ENCODE measurements at regions not wholly inside any gene's neighbourhood (a gene's known extent, or its start where the extent isn't known, plus 50 kb on each side); places are given as distances from the start of the nearest gene placed in this dataset.

DNA sequence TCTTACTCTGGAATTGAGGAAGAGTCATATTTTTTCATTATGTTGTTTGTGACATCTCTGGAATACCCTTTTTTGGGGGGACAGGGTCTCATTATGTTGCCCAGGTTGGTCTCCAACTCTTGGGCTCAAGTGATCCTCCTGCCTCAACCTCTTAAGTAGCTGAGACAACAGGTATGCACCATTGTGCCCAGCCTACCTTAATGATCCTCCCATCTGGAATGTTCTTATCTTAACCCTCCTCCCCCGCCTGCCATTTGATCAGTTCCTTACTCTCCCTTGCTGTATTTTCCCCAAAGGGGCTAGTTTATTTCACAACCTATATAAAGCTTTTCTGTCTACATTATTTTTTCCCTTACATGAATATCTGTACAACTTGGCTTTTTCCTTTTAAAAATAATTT, 594.7 kb downstream of the METTL15 start:
- no peak for DNase-seq

DNA sequence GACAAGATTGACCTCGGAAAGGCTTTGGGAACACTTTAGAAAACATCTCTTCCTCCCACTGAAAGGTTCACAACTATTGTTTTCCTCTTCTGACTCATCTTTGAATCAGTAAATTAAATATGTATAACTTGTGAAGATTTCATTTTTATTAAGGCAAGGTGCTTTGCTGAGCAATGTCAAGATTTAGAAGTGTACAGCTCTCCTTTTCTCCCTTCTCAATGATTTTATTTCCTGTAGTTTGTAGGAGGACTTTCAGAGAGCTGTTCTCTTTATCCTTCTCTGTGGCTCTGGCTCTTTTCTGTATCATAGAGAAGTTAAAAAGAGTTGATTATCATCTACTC, 594.2 kb downstream of the METTL15 start:
- no peak for DNase-seq

DNA sequence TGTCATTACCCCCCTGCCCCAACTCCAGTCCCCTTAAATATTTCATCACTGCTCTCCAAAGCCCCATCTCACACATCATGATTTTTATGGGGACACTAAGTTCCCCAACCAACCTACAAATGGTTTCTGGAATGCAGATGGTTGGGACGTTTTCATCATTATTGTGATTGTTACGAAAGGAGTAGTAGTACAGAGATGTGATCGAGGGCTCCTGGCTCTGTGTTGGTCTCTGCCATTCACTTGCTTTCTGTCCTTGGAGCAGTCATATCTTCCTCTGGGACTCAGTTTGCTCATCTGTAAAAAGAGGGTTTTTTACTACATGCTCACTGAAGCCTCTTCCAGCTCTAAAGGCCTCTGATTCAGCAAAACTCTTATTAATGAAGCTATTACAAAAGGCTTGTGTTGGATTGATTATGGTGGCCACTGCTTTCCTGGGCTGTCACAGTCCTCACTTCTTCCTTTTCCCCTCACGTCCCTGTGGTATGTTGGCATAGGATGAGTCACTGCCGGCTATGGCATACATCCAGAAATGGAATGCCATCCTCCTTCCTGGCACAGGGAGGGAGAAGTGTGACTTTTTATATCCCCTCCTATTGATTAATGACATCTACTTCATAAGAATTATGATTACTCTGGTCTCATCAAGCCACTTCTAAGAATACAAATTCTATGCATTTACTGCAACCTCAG, 593.7 kb downstream of the METTL15 start:
- DNase-seq = no peak

DNA sequence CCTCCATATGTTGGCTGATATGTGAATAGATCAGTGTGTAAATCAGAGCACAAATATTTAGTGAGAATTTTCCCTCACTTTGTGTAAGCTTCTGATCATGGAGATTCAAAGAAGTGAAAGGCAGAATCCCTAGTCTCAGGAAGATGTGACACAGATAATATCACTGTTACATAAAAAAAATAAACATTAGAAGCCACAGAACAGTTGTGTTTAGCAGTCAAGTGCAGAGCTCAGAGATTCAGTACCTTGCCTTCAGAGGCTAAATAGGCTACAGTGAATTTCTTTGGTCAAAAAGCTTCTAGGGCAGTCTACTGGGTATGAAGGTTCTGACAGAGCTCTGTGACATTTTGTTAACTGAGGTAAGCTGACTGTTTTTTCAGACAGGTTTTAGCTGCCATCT, 591.5 kb downstream of the METTL15 start:
- no peak for DNase-seq

DNA sequence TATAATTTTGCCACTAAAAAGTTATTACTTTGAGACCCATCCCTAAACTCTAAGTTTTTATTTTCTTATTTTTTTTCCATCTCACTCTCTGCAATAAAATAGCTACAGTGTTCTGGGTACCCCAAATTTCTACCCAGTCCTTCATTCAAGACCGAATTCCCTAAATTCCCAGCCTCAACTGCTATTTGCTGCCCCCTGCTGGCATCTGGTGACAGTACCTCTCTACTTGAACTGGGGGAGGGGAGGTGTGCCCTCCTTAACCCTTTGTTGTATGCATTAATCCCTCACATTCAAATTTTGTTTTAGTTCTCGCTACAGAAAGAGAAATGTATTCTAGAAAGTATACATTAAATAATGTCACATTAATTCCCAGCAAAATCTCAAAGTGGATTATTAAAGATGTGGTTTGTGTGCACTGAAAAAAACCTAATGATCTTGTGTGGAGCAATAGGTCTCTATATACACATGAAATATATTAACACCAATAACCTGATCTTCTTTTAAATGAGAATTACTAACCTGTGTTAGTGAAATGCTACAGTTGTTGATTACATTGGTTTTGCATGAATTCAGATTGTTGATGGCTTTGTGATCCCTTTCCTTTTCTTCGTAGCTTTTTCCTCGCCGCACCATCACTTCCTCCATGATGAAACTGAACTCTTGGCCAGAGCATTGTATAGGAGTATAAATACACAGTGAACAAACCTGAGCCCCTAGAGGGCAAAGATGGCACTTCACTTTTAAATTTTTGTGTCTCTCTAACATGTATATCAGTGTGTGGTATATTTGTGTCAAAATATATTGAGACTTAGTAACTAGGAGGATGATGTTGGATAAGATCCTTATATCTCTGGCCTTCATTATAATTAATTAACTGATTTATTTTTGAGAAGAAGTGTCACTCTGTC, 590.0 kb downstream of the METTL15 start:
- DNase-seq = peak; percentile 65

DNA sequence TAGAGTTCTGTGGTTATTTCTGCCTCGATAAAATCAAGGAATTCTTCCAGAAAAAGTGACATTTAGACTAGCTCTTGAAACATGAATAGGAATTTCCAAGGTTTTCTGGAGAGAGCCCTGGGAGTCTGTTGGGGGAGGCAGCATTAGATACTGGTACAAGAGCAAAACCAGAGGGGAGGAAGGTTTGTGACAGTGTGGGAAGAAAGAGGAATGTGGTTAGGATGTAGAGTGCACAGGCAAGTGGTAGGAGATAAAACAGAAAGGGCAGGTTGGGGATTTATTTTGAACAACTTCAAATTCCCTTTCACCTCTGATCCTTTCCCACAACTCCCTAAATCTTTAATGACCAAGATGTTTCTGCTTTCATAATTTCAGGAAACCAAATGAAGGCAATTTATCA, 588.4 kb downstream of the METTL15 start:
- DNase-seq = no peak

DNA sequence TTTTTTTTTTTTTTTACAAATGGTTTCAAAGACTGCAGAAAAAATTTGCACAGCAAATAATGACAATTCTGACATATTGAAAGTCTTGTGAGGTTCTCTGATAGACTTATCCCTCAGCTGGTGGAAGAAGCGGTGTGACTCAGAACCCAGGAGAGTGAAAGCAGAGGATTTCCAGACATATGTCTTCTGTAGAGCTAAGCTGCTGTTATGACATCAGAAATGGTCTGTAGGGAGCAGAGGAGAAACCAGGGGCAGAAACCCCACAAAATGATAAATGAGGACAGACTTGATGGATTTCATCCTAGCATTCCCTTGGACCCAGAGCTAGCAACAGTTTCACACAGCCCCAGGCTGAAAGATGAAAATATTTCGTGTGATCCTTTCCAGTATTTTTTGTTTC, 582.6 kb downstream of the METTL15 start:
- no peak for DNase-seq

DNA sequence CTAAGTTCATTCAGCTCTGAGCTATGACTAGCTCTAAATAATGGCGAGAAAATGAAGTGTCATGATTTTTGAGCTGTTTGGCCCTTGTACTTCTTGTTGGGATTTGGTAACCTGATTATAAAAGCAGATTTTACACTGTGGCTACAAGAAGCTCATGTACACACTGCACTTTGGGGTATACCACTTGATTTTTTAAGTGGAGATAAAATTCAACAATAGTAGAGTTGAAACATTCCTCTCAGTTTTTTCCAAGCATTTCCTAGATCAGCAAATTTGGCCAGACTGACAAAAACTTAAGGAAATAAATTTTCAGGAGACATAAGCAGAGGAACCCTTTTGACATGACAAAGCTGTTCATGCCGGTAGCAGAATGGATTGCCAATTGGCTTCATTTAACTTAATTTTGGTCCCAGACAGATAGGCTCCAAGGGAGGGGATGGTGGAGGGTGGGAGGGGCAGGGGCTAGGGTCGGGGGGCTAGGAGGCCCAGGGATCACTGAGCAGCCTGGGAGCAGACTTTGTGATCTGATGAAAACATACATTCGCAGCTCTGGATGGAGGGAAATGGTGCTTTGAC, 575.9 kb downstream of the METTL15 start:
- DNase-seq = no peak

DNA sequence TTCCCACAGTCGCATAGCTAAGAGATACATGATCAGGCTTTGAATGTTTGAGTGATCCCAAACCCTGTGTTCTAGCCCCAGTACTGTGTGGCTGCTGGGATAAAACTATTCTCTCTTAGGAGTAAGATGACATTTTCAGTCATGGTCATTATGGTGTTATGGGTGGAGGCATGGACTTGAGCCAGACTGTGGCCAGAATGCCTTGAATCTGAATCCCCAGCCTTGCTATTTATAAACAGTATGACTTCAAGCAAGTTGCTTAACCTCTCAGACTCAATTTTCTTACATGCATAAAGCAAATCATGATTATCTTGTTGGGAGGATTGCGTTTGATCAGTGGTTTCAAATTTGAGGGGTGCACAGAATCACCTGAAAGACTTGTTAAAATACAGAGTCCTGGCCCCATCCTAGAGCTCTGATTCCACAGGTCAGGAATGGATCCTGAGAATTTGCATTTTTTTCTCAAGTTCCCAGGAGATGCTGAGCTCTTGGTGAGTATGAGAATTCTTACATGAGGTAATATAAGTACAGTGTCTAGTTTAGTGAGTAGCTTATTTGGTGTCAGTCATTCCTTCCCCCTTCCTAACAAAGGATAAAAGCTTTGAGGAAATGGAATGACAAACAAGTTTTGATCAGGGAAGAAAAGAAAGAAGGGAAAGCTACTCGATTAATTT, 571.7 kb downstream of the METTL15 start:
- no peak for DNase-seq

DNA sequence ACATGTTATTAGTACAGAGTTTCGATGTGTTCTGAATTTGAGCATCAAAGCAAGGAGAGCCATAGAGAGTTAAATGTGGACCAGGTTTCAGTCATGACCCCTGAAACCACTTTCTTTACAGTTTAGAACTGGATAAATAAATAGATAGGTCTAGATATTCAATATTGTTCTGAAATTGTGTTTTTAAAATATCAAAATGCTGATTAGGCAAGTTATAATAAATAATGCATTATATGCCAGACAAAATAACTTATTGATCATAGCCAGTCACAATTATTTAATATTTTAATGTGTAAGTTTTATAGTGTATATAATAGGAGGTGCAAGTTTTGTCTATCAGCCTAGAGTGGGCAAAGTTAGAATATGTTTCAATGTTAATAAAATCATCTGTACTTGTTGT, 569.5 kb downstream of the METTL15 start:
- no peak for DNase-seq

DNA sequence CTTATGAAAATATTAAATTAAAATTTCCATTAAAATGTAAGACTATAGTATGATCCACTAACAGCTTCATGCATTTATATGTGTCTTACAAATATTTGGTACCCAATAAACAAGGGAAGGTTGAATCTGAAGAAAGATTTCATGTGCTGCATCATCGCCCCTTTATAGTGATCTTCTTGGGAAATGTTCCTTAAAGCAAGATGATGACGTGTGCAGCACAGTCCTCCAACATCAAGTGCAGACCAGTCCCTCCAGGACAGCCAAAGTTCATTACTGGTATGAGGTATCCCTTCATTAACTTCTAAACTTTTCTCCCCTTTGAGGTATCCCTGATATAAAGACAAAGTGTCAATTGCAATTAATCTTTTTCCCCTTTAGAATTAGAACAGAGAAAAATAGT, 567.0 kb downstream of the METTL15 start:
- no peak for DNase-seq

DNA sequence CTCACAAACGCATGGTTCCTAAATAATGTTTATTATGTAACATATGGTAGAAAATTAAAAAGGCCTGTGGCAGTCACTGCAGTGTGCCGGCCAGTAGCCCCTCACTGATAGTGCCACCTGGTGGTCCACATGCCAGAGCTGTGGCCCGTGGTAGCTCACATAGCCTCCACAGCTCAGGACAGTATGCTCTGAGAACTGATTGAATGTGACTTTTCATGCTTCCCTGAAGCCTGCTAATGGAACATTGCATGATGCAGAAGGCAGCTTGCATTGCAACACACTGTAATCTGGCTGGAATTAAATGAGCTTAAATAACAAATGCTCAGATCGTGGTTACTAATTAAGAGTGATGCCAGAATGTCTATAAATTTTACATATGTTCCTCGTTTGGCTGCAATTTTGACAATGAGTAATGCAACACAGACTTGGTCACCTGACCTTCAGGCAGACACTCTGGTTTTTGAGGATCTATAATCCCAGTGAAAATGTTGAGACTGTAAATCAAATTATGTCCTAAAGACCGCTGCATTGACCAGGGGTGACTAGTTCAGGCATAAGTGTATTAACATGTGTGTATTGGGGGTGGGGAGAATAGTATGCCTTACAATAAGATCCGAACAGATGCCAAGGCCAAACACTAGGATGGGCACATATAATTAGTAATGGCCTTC, 566.4 kb downstream of the METTL15 start:
- peak; percentile 23 for DNase-seq

DNA sequence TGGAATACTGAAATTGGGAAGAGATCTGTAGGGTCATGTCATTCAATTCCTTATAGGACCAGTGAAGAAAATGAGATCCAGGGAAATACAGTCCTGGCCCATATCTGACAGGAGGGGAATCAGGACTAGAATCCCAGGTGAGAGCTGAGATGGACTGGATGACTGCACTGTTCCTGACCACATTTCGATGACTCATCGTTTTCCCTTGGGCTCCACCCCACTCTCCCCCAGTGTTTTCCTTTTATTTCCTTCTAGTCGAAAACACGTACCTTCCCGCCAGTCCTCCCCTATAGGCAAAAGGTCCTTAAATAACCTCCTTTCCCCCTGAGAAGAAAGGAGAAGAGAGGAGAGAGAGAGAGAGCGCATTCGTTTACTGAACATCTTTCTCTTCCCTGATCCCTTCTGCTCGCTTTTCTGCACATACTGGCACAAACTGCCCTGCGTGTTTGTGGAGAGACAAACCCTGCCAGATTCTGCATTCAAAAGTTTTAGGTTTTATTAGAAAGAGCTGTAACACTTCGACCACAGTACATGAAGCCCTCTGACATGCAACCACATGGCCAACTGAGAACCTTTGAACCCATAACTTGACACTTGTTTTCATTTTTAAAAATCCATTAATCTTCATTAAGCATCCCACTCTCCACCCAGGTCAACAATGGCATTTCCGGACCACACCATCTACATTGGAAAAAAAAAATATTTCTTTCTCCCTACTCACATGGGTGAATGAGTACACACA, 565.7 kb downstream of the METTL15 start:
- DNase-seq = no peak

DNA sequence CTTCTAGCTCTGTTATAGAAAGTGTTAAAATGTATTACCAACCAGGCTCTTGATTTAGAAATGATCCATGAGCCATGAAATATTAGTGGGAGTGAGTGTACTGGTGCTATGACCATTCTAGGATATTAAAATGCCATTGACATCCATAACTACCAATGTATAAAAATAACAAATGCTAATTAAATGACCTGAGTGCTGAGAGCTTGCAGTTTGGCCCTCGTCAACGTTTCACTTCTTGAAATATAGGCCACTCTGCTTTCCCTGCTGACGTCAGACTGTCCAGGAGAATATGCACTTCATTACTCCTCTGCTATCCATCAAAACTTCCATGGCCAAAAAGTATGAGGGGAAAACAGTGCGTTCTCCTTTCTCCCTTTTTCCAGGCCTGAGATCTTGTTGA, 563.1 kb downstream of the METTL15 start:
- no peak for DNase-seq

DNA sequence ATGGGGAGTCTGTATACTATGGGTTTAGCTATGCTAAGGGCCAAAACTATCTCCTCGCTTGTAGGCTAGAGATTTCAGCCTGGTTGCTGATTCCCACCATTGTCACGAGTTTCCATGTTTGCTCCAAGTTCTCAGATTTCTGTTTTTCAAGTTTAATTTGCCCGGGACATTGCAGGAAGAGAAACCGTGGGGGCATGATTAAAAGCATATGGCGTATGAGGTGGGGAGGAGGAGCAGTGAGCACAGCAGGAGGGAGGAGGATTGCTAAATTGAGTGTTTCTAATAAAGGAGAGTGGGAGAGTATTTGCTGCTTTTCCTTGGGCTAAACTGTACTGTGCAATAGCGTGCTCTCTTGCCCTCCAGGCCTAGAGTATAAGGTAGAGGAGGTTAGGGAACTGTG, 558.4 kb downstream of the METTL15 start:
- no peak for DNase-seq

DNA sequence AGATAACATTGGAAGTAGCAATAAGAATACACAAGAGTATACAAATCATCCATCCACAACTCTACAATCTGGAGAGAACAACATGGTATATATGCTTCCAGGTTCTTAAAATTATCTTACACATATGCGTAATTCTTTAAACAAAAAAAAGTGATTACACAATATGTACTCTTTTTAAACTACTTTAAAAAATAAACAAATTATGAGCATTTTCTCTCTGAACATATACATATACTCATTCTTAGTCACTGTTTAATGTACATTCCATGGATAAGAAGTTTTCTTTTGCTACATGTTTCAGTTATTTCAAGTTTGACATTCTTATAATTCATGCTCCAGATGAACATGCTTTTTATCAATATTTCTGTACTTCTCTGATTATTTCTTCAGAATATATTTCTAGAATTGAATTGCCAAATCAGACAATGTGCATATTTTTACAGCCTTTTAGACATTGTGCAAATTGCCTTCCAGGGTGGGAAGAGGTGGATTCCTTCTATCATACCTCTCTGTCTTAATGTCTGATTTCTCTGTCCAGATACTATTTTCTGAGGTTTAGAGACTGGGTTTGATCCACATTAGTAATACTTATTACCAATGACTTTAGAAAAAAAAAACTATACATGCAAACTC, 551.6 kb downstream of the METTL15 start:
- DNase-seq = no peak

DNA sequence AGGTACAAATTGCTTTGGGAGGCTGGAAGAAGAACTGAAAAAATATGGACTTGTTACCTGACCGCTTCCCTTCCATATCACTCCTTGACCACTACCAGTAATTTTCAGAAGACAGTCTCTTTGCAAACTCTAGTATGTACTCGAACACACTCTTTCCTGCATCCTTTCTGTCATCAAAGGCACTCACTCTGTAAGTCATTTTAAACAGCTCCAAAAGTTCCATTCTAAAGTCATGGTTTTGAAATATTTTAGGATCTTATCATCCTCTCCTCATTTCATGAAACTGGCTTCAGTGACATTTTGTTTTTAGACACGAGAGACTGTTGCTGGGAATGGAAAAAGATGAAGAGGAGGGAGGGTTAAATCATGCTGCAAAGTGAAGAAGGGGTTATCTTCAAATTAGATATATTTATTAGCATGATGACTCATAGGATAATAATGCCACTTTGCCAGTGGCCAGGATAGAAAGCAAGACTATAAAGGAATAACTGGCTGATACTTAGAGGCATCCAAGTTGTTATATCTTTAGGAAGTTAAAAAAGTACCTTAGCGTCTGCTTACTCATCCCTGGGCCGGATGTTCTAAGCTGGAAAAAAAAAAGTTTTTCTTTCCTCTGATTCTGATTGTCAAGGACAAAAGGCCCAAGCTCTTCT, 549.3 kb downstream of the METTL15 start:
- no peak for DNase-seq

DNA sequence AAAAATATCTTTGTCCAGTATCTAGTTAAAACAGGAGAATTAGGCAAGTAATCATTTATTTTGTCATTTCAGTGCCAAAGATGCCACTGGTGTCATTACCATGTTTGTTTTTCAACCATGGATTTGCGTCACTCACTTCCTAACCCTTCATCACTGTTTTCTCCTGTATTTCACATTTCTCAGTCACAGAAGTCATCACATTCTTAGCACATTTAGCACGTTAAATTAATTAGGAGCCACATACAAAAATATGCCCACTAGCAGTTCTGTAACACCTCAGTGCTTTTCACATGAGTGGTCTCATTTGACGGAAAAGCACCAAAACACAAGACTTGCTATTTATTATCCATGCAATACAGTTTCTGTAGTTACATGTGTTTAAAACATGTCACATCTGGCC, 546.0 kb downstream of the METTL15 start:
- no peak for DNase-seq

DNA sequence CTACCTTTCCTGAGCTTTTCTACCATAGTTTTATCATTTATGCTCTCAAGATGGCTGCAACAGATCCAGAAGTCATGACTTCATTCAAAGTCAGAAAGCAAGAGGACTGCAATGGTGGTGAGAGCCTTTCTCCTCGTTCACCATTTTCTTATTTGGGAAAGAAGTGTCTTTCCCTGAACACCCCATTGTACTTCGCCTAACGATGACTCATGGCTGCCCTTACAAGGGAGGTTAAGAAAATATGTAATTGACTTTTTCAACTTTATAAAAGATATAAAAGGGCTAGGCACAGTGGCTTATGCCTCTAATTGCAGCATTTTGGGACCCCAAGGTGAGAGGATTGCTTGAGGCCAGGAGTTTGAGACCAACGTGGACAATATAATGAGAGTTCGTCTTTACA, 541.7 kb downstream of the METTL15 start:
- DNase-seq = no peak

DNA sequence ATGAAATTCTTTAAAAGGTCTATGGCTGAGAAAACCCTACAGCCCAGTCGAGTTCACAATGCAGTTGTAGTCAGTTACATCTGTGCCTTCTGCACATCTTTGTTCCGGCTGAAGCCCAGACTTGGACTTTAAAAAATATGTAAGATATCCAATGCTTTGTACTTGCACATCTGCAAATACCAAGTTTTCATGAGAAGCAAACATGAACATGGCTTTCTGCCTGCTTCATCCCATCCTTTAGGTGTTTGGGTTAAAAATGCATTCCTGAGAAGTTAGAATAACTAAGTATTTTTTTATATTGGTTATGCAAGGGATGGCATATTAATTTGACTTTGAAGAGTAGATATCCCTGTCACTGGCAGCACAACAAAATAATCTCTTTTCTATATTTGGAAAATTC, 528.4 kb downstream of the METTL15 start:
- DNase-seq = no peak

DNA sequence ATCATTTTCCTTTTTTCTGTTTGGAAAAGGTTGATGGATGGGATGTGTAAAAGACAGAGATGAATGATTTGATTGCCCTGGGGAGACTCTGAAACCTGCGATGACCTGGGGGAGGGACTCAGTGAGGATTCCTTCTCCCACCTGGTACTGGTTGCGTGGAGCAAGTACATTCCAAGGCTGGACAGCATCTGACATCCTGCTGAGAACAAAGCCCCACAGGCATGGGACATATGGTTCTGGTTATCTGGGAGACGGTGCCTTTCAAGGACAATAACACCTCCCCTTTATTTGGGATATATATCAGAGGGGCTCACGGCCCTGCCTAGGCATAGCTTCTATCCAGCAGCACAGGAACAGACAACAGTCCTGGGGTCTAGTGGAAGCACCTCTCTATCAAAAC, 527.8 kb downstream of the METTL15 start:
- DNase-seq = no peak

Measured in hematopoietic multipotent progenitor cell treated with erythropoietin and hydrocortisone succinate and interleukin-3 and kit ligand, for 6 days (in vitro differentiated cells).